SK-N-SH (cell line): ENCODE measurements at regions not wholly inside any gene's neighbourhood (a gene's known extent, or its start where the extent isn't known, plus 50 kb on each side); places are given as distances from the start of the nearest gene placed in this dataset.

Experiments used
- CTCF ChIA-PET: fragments of 300-600, 350-600 bp; formaldehyde crosslinking; extraction: SDS; loops from one replicate; lab custom pipeline; 2021; lab: Yijun Ruan, JAX
- POLR2A ChIA-PET: fragments of 350-600 bp; sonication (Branson Sonifier 250); formaldehyde crosslinking; extraction: SDS; loops from one replicate; lab custom pipeline; 2020; ENCODE audit warnings: antibody characterized with exemption, inconsistent platforms; lab: Yijun Ruan, JAX
- DNase-seq: peaks from one replicate; pipeline ENCODE4 v3.0.0; 2012
- H2AFZ ChIP-seq: fragments of 200-600 bp; sonication (generic); 2 replicates; pipeline ENCODE4 v1.8.1; 2016; ENCODE audit warnings: antibody characterized with exemption, mild to moderate bottlenecking, low read depth
- H3F3A ChIP-seq: fragments of 200-600 bp; sonication (generic); replicated peaks from 2 replicates; pipeline ENCODE3; 2016; ENCODE audit warnings: antibody characterized with exemption, mild to moderate bottlenecking; ENCODE audit not compliant: insufficient read depth
- H3K27ac ChIP-seq, 2 experiments: fragments of 200-500 bp in 1 of 2; fragments of 200-600 bp in 1 of 2; sonication (Bioruptor generic) in 1 of 2; sonication (generic), shearing (Covaris generic) in 1 of 2; 2 replicates each; pipeline versions ENCODE4 v1.5.1 to v1.6.1; 2014 to 2016; ENCODE audit warnings: low read depth in 2 of 2, inconsistent platforms in 1 of 2, low read length in 1 of 2, mild to moderate bottlenecking in 1 of 2, mixed read lengths in 1 of 2
- H3K27me3 ChIP-seq: fragments of 200-600 bp; sonication (generic), shearing (Covaris generic); 2 replicates; pipeline ENCODE4 v1.6.1; 2016; ENCODE audit warnings: mixed run types; ENCODE audit not compliant: insufficient read depth
- H3K36me3 ChIP-seq, 2 experiments: fragments of 200-500 bp in 1 of 2; fragments of 200-600 bp in 1 of 2; sonication (Bioruptor generic) in 1 of 2; sonication (generic) in 1 of 2; replicated peaks in 1 of 2; 2 replicates each; pipeline versions ENCODE3 to v1.5.1; 2014 to 2016; ENCODE audit warnings: low read length in 1 of 2, mild to moderate bottlenecking in 1 of 2; ENCODE audit not compliant: insufficient read depth in 2 of 2, control insufficient read depth in 1 of 2
- H3K4me1 ChIP-seq, 2 experiments: fragments of 200-500 bp in 1 of 2; fragments of 200-600 bp in 1 of 2; sonication (Bioruptor generic) in 1 of 2; sonication (generic), shearing (Covaris generic) in 1 of 2; 2 replicates each; pipeline versions ENCODE4 v1.5.1 to v1.6.1; 2014 to 2016; ENCODE audit warnings: low read depth in 1 of 2, low read length in 1 of 2, mixed run types in 1 of 2; ENCODE audit not compliant: insufficient read depth in 2 of 2, control insufficient read depth in 1 of 2
- H3K4me2 ChIP-seq: fragments of 200-600 bp; sonication (generic), shearing (Covaris generic); 2 replicates; pipeline ENCODE4 v1.6.1; 2017; ENCODE audit warnings: mixed run types
- H3K4me3 ChIP-seq, 2 experiments: fragments of 200-500 bp in 1 of 2; fragments of 200-600 bp in 1 of 2; sonication (Bioruptor generic) in 1 of 2; sonication (generic), shearing (Covaris generic) in 1 of 2; 2 replicates each; pipeline versions ENCODE4 v1.5.1 to v1.8.1; 2014 to 2016; ENCODE audit warnings: low read depth in 2 of 2, inconsistent platforms in 1 of 2, low read length in 1 of 2, mild to moderate bottlenecking in 1 of 2, mixed read lengths in 1 of 2, moderate library complexity in 1 of 2
- H3K79me2 ChIP-seq: fragments of 200-600 bp; sonication (generic); 2 replicates; pipeline ENCODE4 v1.8.1; 2017; ENCODE audit warnings: mild to moderate bottlenecking; ENCODE audit not compliant: insufficient read depth
- H3K9ac ChIP-seq: fragments of 200-600 bp; sonication (generic); 2 replicates; pipeline ENCODE4 v1.6.1; 2017; ENCODE audit warnings: mixed run types
- H3K9me2 ChIP-seq: fragments of 200-600 bp; sonication (generic); 2 replicates; pipeline ENCODE4 v1.6.1; 2017; ENCODE audit warnings: mixed run types
- H3K9me3 ChIP-seq: fragments of 200-600 bp; sonication (generic); 2 replicates; pipeline ENCODE4 v1.6.1; 2017; ENCODE audit warnings: mixed run types, mild to moderate bottlenecking, moderate library complexity
- H4K20me1 ChIP-seq: fragments of 200-600 bp; sonication (generic); 2 replicates; pipeline ENCODE4 v1.6.1; 2017; ENCODE audit warnings: mild to moderate bottlenecking, mixed run types; ENCODE audit not compliant: insufficient read depth
- CHD2 ChIP-seq: fragments of 150-350 bp; IDR thresholded peaks from 2 replicates; pipeline ENCODE4 v1.6.1; 2018; ENCODE audit warnings: low read length; ENCODE audit not compliant: partially characterized antibody
- ELF1 ChIP-seq: IDR thresholded peaks from 2 replicates; pipeline ENCODE4 v1.4.0; 2012
- FOSL2 ChIP-seq: IDR thresholded peaks from 2 replicates; pipeline ENCODE4 v1.4.0; 2012; ENCODE audit warnings: low read depth, mild to moderate bottlenecking, moderate library complexity, borderline replicate concordance
- FOXJ3 ChIP-seq: sonication (generic); formaldehyde crosslinking; IDR thresholded peaks from 2 replicates; pipeline ENCODE4 v1.5.1; 2020; ENCODE audit warnings: mild to moderate bottlenecking, missing genetic modification reagents
- FOXM1 ChIP-seq: IDR thresholded peaks from 2 replicates; pipeline ENCODE4 v1.4.0; 2012; ENCODE audit warnings: low read depth, mild to moderate bottlenecking
- GATA2 ChIP-seq: sonication (generic); formaldehyde crosslinking; IDR thresholded peaks from 2 replicates; pipeline ENCODE4 v1.5.0; 2020; ENCODE audit warnings: mild to moderate bottlenecking, missing genetic modification reagents
- JUND ChIP-seq: IDR thresholded peaks from 2 replicates; pipeline ENCODE4 v1.4.0; 2012
- MXI1 ChIP-seq: IDR thresholded peaks from 2 replicates; pipeline ENCODE4 v1.6.1; 2012; ENCODE audit warnings: mild to moderate bottlenecking, low read depth, low read length, improper control_type of control experiment
- NFIC ChIP-seq: IDR thresholded peaks from 2 replicates; pipeline ENCODE4 v1.4.0; 2012; ENCODE audit warnings: borderline replicate concordance
- RAD21 ChIP-seq: IDR thresholded peaks from 2 replicates; pipeline ENCODE4 v1.6.1; 2012; ENCODE audit warnings: mild to moderate bottlenecking, low read length
- RFX5 ChIP-seq: IDR thresholded peaks from 2 replicates; pipeline ENCODE4 v1.6.1; 2012; ENCODE audit warnings: mild to moderate bottlenecking, improper control_type of control experiment, low read length
- SIN3A ChIP-seq: IDR thresholded peaks from 2 replicates; pipeline ENCODE4 v1.6.1; 2012; ENCODE audit warnings: low read depth, mild to moderate bottlenecking, low read length, moderate library complexity, borderline replicate concordance
- SMC3 ChIP-seq: IDR thresholded peaks from 2 replicates; pipeline ENCODE4 v1.6.1; 2012; ENCODE audit warnings: low read depth, low read length, improper control_type of control experiment
- TAF1 ChIP-seq: IDR thresholded peaks from 2 replicates; pipeline ENCODE4 v1.6.1; 2012; ENCODE audit warnings: low read depth, mild to moderate bottlenecking, low read length, moderate library complexity, borderline replicate concordance
- TCF12 ChIP-seq: IDR thresholded peaks from 2 replicates; pipeline ENCODE4 v1.4.0; 2012
- TEAD4 ChIP-seq: IDR thresholded peaks from 2 replicates; pipeline ENCODE4 v1.4.0; 2012; ENCODE audit warnings: mild to moderate bottlenecking, borderline replicate concordance; ENCODE audit not compliant: insufficient read depth
- YY1 ChIP-seq: IDR thresholded peaks from 2 replicates; pipeline ENCODE4 v1.4.0; 2012; ENCODE audit warnings: low read depth, mild to moderate bottlenecking
- WGBS: methylation state at CpG from one replicate; pipeline ENCODE4 v1.1.6; 2017; ENCODE audit warnings: low lambda C conversion rate; 5-methylcytosine and 5-hydroxymethylcytosine counted together
- TF ChIP-seq, protein P1 (sequence below): IDR thresholded peaks from 2 replicates; pipeline ENCODE4 v1.4.0; 2012; ENCODE audit warnings: low read depth, borderline replicate concordance
- TF ChIP-seq, protein P2 (sequence below): fragments of 150-350 bp; IDR thresholded peaks from 2 replicates; pipeline ENCODE4 v1.6.1; 2016; ENCODE audit warnings: mild to moderate bottlenecking, low read depth, low read length
- TF ChIP-seq, protein P3 (sequence below): IDR thresholded peaks from 2 replicates; pipeline ENCODE4 v1.4.0; 2012; ENCODE audit warnings: low read depth
- TF ChIP-seq, protein P4 (sequence below): IDR thresholded peaks from 2 replicates; pipeline ENCODE4 v1.6.1; 2012; ENCODE audit warnings: mild to moderate bottlenecking, low read depth, low read length, moderate library complexity
- TF ChIP-seq, protein P5 (sequence below): fragments of 150-350 bp; IDR thresholded peaks from 2 replicates; pipeline ENCODE4 v1.6.1; 2017; ENCODE audit warnings: antibody characterized with exemption, low read length, low read depth, borderline replicate concordance

DNA sequence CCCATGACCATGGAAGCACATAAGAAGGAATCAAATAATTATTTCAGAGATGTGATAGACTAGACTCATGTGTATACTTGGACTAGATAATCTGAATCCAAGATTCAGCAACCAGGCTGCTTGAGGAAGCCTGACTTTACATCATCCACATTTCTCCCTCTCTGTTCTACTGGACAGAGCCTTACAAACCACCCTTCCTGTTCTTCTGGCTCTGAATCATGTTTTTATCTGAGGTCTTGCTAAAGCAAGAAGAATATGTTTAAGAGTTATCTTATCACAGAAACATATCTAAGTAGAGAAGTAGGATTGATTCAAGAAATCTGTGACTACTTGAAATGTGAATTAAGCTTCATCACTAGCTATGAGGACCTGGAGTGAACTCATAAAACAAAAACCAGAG is 71.1 kb upstream of the SLC24A5 start:
- TF ChIP-seq JUND (no peak), RFX5 (no peak), TEAD4 (no peak), MXI1 (no peak), YY1 (no peak), SMC3 (no peak), SIN3A (no peak)
- TF ChIP-seq, protein P1, sequence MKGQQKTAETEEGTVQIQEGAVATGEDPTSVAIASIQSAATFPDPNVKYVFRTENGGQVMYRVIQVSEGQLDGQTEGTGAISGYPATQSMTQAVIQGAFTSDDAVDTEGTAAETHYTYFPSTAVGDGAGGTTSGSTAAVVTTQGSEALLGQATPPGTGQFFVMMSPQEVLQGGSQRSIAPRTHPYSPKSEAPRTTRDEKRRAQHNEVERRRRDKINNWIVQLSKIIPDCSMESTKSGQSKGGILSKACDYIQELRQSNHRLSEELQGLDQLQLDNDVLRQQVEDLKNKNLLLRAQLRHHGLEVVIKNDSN: no peak
- TF ChIP-seq, protein P2, sequence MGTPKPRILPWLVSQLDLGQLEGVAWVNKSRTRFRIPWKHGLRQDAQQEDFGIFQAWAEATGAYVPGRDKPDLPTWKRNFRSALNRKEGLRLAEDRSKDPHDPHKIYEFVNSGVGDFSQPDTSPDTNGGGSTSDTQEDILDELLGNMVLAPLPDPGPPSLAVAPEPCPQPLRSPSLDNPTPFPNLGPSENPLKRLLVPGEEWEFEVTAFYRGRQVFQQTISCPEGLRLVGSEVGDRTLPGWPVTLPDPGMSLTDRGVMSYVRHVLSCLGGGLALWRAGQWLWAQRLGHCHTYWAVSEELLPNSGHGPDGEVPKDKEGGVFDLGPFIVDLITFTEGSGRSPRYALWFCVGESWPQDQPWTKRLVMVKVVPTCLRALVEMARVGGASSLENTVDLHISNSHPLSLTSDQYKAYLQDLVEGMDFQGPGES: no peak
- TF ChIP-seq, protein P3, sequence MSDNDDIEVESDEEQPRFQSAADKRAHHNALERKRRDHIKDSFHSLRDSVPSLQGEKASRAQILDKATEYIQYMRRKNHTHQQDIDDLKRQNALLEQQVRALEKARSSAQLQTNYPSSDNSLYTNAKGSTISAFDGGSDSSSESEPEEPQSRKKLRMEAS: no peak
- H3K36me3 ChIP-seq: no peaks in the 10 kb centered on the region
- H4K20me1 ChIP-seq: no peaks in the 10 kb centered on the region
- H3K27me3 ChIP-seq: no peaks in the 10 kb centered on the region
- H3F3A ChIP-seq: no peaks in the 10 kb centered on the region
- no peaks in the 10 kb centered on the region for H3K9me3 ChIP-seq
- no peaks in the 10 kb centered on the region for H3K9me2 ChIP-seq
- H3K9ac ChIP-seq: no peak overlapping the region
- CTCF ChIA-PET: interaction anchor here (1.5 kb wide), 1 partner anchor 36 kb away, joined by 4 read pairs; no protein-coding TSS in a partner anchor
- no peak overlapping the region for H3K27ac ChIP-seq
- POLR2A ChIA-PET: no interaction called here
- H3K4me3 ChIP-seq: no peak overlapping the region
- no peaks in the 10 kb centered on the region for H3K79me2 ChIP-seq
- DNase-seq: no peak
- H3K4me1 ChIP-seq: no peaks in the 10 kb centered on the region
- no peak overlapping the region for H2AFZ ChIP-seq
- no peak overlapping the region for H3K4me2 ChIP-seq

DNA sequence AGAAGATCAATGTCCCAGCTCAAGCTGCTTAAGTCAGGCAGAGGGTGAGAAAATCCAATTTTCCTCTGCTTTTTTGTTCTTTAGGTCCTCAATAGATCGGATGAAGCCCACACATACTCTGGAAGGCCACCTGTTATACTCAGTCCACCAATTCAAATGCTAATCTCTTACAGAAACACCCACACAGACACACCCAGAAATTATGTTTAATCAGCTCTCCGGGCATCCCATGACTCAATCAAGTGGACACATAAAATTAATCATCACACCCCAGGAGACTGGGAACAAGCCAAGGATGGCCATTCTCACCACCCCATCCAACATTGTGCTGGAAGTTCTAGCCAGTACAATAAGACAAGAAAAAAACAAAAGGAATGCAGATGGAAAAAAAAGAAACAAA is 67.8 kb upstream of the SLC24A5 start:
- Histone ChIP-seq H3K27me3 (no peaks in the 10 kb centered on the region), H3K4me3 (no peak overlapping the region), H3K4me2 (no peak overlapping the region), H3K9me3 (no peaks in the 10 kb centered on the region), H3K4me1 (no peaks in the 10 kb centered on the region), H3K79me2 (no peaks in the 10 kb centered on the region), H4K20me1 (no peaks in the 10 kb centered on the region), H3K9me2 (no peaks in the 10 kb centered on the region), H2AFZ (no peak overlapping the region), H3K27ac (no peak overlapping the region), H3K36me3 (no peaks in the 10 kb centered on the region), H3K9ac (no peak overlapping the region), H3F3A (no peaks in the 10 kb centered on the region)
- WGBS: 21% methylated on average over 2 of the region's 2 CpGs
- CTCF ChIA-PET: no interaction called here
- POLR2A ChIA-PET: no interaction called here
- DNase-seq: no peak
- TF ChIP-seq FOXM1 (no peak), NFIC (no peak), TEAD4 (no peak), MXI1 (no peak), FOXJ3 (no peak), RFX5 (no peak), JUND (no peak), GATA2 (CRISPR knock-in tag) (no peak), RAD21 (no peak), YY1 (no peak), CHD2 (no peak), TCF12 (no peak), ELF1 (no peak), FOSL2 (no peak), TAF1 (no peak)
- TF ChIP-seq, protein P4, sequence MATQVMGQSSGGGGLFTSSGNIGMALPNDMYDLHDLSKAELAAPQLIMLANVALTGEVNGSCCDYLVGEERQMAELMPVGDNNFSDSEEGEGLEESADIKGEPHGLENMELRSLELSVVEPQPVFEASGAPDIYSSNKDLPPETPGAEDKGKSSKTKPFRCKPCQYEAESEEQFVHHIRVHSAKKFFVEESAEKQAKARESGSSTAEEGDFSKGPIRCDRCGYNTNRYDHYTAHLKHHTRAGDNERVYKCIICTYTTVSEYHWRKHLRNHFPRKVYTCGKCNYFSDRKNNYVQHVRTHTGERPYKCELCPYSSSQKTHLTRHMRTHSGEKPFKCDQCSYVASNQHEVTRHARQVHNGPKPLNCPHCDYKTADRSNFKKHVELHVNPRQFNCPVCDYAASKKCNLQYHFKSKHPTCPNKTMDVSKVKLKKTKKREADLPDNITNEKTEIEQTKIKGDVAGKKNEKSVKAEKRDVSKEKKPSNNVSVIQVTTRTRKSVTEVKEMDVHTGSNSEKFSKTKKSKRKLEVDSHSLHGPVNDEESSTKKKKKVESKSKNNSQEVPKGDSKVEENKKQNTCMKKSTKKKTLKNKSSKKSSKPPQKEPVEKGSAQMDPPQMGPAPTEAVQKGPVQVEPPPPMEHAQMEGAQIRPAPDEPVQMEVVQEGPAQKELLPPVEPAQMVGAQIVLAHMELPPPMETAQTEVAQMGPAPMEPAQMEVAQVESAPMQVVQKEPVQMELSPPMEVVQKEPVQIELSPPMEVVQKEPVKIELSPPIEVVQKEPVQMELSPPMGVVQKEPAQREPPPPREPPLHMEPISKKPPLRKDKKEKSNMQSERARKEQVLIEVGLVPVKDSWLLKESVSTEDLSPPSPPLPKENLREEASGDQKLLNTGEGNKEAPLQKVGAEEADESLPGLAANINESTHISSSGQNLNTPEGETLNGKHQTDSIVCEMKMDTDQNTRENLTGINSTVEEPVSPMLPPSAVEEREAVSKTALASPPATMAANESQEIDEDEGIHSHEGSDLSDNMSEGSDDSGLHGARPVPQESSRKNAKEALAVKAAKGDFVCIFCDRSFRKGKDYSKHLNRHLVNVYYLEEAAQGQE: no peak
- TF ChIP-seq, protein P1: no peak
- TF ChIP-seq, protein P5, sequence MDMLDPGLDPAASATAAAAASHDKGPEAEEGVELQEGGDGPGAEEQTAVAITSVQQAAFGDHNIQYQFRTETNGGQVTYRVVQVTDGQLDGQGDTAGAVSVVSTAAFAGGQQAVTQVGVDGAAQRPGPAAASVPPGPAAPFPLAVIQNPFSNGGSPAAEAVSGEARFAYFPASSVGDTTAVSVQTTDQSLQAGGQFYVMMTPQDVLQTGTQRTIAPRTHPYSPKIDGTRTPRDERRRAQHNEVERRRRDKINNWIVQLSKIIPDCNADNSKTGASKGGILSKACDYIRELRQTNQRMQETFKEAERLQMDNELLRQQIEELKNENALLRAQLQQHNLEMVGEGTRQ: no peak
